ENCODE measurements at regions not wholly inside any gene's neighbourhood (a gene's known extent, or its start where the extent isn't known, plus 50 kb on each side); places are given as distances from the start of the nearest gene placed in this dataset.

DNA sequence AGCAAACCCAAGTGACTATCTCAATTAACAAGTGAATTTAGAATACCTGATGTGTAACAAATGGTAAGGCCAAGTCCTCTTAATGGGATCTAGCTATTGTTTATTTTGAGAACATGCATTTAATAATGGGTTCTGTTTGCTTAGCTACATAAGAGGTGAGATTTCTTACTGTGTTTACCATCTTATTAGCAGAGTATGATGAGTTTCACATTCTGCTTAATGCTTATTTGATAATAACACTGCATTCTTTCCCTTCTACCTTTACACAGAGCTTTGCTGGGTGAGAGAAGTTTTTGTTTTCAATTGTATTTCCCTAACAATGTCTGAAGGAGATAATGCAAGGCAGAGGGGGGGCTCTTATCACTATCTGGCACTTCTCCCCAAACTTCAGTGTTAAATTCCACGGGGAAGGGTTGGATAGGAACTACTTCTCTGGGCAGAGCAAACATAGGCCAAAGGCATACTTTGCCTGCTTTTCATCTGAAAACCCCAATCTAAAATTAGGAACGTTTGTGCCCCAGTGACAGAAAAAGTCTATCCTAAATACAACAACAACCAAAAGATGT, 129.0 kb upstream of the ATXN7L3B start:
- TF ChIP-seq, protein P1, sequence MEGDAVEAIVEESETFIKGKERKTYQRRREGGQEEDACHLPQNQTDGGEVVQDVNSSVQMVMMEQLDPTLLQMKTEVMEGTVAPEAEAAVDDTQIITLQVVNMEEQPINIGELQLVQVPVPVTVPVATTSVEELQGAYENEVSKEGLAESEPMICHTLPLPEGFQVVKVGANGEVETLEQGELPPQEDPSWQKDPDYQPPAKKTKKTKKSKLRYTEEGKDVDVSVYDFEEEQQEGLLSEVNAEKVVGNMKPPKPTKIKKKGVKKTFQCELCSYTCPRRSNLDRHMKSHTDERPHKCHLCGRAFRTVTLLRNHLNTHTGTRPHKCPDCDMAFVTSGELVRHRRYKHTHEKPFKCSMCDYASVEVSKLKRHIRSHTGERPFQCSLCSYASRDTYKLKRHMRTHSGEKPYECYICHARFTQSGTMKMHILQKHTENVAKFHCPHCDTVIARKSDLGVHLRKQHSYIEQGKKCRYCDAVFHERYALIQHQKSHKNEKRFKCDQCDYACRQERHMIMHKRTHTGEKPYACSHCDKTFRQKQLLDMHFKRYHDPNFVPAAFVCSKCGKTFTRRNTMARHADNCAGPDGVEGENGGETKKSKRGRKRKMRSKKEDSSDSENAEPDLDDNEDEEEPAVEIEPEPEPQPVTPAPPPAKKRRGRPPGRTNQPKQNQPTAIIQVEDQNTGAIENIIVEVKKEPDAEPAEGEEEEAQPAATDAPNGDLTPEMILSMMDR (IDR thresholded peaks at IDR 0.05 in 8 of 11, conservative IDR thresholded peaks at IDR 0.05 in 3 of 11) = no peak
- TF ChIP-seq POLR2AphosphoS5 (IDR thresholded peaks at IDR 0.05) (no peak), POLR2A (IDR thresholded peaks at IDR 0.05) (no peak)

All from spleen (tissue), 7 donors.